ENCODE measurements at regions not wholly inside any gene's neighbourhood (a gene's known extent, or its start where the extent isn't known, plus 50 kb on each side); places are given as distances from the start of the nearest gene placed in this dataset.

DNA sequence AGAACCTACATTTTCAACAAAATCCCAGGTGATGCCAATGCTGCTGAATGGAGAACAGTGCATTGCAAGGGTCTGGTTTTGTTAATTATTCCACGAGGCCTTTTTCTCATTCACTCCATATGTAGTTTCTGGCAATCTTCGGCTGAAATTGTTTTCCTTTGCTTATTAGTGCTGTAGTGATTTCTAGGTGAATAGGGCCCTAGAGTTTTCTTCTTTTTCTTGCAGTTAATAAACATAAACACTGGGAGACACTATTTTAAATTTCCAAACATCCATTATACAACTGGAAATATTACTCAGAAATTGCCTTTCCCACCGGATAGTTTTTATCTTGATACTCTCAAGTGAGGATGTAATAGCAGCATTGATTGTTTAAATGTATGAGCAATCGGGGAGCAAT lies 435.6 kb downstream of the XPNPEP1 start:
- TF ChIP-seq POLR2A (IDR thresholded peaks at IDR 0.05; ENCODE audit: low read depth, low read length) (no peak), MXI1 (IDR thresholded peaks at IDR 0.05; ENCODE audit: borderline replicate concordance, low read depth, low read length) (no peak), FOS (IDR thresholded peaks at IDR 0.05; ENCODE audit: low read depth, low read length) (no peak), RFX5 (IDR thresholded peaks at IDR 0.05; ENCODE audit: low read depth, low read length) (no peak), SMC3 (IDR thresholded peaks at IDR 0.05; ENCODE audit: low read depth, low read length) (no peak), RCOR1 (IDR thresholded peaks at IDR 0.05; ENCODE audit: insufficient replicate concordance, low read length) (no peak), CHD1 (IDR thresholded peaks at IDR 0.05; ENCODE audit: low read depth, low read length) (no peak), RAD21 (IDR thresholded peaks at IDR 0.05; ENCODE audit: low read length) (no peak), CEBPB (IDR thresholded peaks at IDR 0.05; ENCODE audit: low read depth, low read length) (no peak)
- TF ChIP-seq, protein P1, sequence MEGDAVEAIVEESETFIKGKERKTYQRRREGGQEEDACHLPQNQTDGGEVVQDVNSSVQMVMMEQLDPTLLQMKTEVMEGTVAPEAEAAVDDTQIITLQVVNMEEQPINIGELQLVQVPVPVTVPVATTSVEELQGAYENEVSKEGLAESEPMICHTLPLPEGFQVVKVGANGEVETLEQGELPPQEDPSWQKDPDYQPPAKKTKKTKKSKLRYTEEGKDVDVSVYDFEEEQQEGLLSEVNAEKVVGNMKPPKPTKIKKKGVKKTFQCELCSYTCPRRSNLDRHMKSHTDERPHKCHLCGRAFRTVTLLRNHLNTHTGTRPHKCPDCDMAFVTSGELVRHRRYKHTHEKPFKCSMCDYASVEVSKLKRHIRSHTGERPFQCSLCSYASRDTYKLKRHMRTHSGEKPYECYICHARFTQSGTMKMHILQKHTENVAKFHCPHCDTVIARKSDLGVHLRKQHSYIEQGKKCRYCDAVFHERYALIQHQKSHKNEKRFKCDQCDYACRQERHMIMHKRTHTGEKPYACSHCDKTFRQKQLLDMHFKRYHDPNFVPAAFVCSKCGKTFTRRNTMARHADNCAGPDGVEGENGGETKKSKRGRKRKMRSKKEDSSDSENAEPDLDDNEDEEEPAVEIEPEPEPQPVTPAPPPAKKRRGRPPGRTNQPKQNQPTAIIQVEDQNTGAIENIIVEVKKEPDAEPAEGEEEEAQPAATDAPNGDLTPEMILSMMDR (conservative IDR thresholded peaks at IDR 0.05; ENCODE audit: low read depth, low read length): no peak
- TF ChIP-seq, protein P2, sequence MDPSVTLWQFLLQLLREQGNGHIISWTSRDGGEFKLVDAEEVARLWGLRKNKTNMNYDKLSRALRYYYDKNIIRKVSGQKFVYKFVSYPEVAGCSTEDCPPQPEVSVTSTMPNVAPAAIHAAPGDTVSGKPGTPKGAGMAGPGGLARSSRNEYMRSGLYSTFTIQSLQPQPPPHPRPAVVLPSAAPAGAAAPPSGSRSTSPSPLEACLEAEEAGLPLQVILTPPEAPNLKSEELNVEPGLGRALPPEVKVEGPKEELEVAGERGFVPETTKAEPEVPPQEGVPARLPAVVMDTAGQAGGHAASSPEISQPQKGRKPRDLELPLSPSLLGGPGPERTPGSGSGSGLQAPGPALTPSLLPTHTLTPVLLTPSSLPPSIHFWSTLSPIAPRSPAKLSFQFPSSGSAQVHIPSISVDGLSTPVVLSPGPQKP (IDR thresholded peaks at IDR 0.05; ENCODE audit: borderline replicate concordance, low read depth, low read length): no peak
- TF ChIP-seq, protein P3, sequence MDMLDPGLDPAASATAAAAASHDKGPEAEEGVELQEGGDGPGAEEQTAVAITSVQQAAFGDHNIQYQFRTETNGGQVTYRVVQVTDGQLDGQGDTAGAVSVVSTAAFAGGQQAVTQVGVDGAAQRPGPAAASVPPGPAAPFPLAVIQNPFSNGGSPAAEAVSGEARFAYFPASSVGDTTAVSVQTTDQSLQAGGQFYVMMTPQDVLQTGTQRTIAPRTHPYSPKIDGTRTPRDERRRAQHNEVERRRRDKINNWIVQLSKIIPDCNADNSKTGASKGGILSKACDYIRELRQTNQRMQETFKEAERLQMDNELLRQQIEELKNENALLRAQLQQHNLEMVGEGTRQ (IDR thresholded peaks at IDR 0.05; ENCODE audit: low read depth, low read length): no peak

Data from IMR-90 (cell line).